D341Med (cell line): ENCODE measurements at regions not wholly inside any gene's neighbourhood (a gene's known extent, or its start where the extent isn't known, plus 50 kb on each side); places are given as distances from the start of the nearest gene placed in this dataset.
A peak's percentile ranks its signal among the peaks of the same experiment; 100 is the strongest.

ENCODE experiments used
- DNase-seq: peaks from one replicate; pipeline ENCODE4 v3.0.0; 2012; ENCODE audit warnings: low spot score

- DNase-seq = no peak
These were observed 1157.7 kb downstream of the BCL11B start for GRCh38 chr14:98114122-98114895.

- DNase-seq = no peak
These were observed 1157.1 kb downstream of the BCL11B start for GRCh38 chr14:98114946-98115345.

- DNase-seq = no peak
These were observed 1153.2 kb downstream of the BCL11B start for GRCh38 chr14:98118749-98119148.

- DNase-seq = no peak
These were observed 1152.3 kb downstream of the BCL11B start for GRCh38 chr14:98119739-98120138.

- no peak for DNase-seq
These were observed 1151.0 kb downstream of the BCL11B start for GRCh38 chr14:98120831-98121464.

GRCh38 chr14:98122527-98122926, 1149.5 kb downstream of the BCL11B start:
- no peak for DNase-seq

GRCh38 chr14:98130691-98131090, 1141.3 kb downstream of the BCL11B start:
- DNase-seq = no peak

- no peak for DNase-seq
These were observed 1140.6 kb downstream of the BCL11B start for GRCh38 chr14:98131406-98131805.

GRCh38 chr14:98133806-98134205, 1138.2 kb downstream of the BCL11B start:
- DNase-seq = no peak

GRCh38 chr14:98136012-98136789, 1135.8 kb downstream of the BCL11B start:
- DNase-seq = no peak

GRCh38 chr14:98137131-98138025, 1134.6 kb downstream of the BCL11B start:
- DNase-seq = no peak

GRCh38 chr14:98138666-98139065, 1133.3 kb downstream of the BCL11B start:
- peak; percentile 63 for DNase-seq

GRCh38 chr14:98140862-98141530, 1131.0 kb downstream of the BCL11B start:
- no peak for DNase-seq

GRCh38 chr14:98143566-98143965, 1128.4 kb downstream of the BCL11B start:
- DNase-seq = no peak

- DNase-seq = no peak
These were observed 1127.0 kb downstream of the BCL11B start for GRCh38 chr14:98144964-98145363.

GRCh38 chr14:98146416-98146815, 1125.6 kb downstream of the BCL11B start:
- DNase-seq = no peak

GRCh38 chr14:98154254-98154653, 1117.7 kb downstream of the BCL11B start:
- DNase-seq = no peak

- DNase-seq = no peak
These were observed 1115.6 kb downstream of the BCL11B start for GRCh38 chr14:98156411-98156810.

GRCh38 chr14:98160901-98161300, 1111.1 kb downstream of the BCL11B start:
- DNase-seq = no peak

GRCh38 chr14:98161356-98161755, 1110.6 kb downstream of the BCL11B start:
- no peak for DNase-seq
